GM11168 (cell line): ENCODE measurements at regions not wholly inside any gene's neighbourhood (a gene's known extent, or its start where the extent isn't known, plus 50 kb on each side); places are given as distances from the start of the nearest gene placed in this dataset.

Experiments used
- in situ Hi-C: fragments of 300-500 bp; cut with MboI; formaldehyde crosslinking; loops from one replicate; pipeline ENCODE4 v1.12.0; 2022; ENCODE audit warnings: low sequenced_read_pairs; ENCODE audit not compliant: unreplicated experiment

- in situ Hi-C loops, result no loop called here
Measured at GRCh38 chr1:208858738-208859137, 614.6 kb upstream of the PLXNA2 start.

- in situ Hi-C loops, result no loop called here
Measured at GRCh38 chr1:208864366-208864965, 620.3 kb upstream of the PLXNA2 start.

DNA sequence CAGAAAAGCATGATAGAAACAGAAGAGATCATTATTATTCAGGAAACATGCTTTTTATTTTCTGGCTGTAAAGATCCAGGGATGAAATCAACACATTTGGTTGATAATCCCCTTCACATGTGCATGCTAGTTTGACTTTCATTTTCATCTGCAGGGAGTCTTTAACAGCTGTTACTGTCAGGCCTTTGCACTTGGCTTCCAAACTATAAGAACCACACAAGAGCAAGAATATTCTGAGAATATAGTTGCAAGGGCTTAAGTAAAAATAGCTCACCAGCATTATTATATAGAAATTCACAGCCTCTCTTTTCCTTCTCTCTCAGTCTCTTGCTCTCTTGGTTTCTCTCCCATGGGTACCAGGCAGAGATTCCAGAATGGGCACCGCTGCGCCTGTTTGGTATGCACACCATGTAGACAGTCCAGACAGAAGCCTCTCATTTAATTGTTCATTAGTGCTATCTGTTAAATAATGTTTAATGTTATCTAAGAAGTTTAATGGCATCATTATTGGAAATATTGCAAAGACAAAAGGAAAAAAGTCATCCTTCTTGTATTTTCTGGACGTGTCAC is 622.3 kb upstream of the PLXNA2 start:
- in situ Hi-C loops, result no loop called here

DNA sequence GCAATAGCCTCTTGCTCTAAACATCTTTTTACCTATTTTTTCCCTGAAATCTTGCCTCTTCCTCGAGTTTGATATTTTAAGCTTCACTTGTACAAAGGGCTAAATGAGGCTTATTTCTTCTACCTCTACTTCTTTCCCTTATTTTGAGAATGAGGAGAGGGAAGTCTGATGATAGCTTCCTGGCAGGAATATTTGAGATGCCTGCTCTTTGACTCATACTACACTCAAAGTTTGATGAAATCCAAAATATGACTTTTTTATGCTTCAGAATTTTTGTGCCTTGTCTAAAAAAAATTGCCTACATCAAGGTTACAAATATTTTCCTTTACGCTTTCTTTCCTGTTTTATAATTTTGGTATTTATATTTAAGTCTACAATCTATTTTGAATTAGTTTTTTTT is 624.4 kb upstream of the PLXNA2 start:
- in situ Hi-C loops, result no loop called here

- in situ Hi-C loops, result no loop called here
Measured at GRCh38 chr1:208874915-208875314, 630.7 kb upstream of the PLXNA2 start.

GRCh38 chr1:208879022-208879421 is 634.8 kb upstream of the PLXNA2 start:
- in situ Hi-C loops, result no loop called here

DNA sequence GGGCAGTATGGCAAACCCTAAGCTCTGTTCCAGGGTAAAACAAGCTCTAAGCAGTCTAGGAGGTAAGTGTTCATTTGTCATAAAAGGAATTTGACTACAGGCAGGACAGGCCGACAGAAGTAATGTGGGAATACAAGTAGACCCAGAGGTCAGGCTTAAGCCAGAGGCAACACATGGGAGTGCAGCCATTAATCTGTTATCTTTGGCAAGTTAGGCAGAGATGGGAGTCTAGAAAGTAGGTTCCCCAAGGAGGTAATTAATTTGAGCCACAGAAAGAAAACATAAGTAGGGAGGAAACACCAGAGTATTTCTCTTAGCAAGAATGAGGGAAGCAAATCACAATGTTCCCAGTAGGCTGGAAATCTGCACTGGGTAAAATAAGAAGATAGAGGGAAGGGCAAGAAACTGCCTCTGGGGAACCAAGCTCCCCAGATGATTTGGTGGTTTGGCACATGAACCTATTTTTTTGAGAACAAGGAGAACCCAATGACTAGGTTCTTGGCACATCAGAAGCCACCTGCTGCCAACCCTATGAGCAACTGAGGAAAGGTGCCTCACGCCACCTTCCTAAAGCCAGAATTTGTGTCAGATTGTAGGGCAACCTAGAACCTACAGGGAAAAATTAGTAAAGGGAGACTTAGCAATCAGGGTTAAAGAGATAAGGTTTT is 636.4 kb upstream of the PLXNA2 start:
- in situ Hi-C loops, result no loop called here

GRCh38 chr1:208885060-208885459 is 640.9 kb upstream of the PLXNA2 start:
- in situ Hi-C loops, result no loop called here

DNA sequence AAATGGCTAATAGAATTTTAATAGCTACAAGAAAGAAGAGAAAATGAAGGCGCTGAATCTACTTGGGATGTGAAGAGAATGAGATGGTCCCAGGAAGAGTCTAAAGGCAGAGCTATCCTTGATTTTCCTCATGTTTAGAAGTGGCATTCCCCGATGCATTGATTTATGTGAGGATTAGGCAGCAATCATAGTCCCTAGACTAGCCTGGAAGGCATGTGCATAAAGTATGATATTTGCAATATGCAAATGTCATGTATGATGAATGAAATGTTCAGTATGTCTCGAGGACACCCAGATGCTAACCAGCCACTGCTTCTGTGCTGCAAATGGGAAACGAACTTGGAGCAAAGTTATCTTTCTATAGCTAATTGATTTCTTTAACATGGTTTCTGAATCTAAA is 641.5 kb upstream of the PLXNA2 start:
- in situ Hi-C loops, result no loop called here

- in situ Hi-C loops, result no loop called here
Measured at GRCh38 chr1:208888376-208888775, 644.2 kb upstream of the PLXNA2 start.

DNA sequence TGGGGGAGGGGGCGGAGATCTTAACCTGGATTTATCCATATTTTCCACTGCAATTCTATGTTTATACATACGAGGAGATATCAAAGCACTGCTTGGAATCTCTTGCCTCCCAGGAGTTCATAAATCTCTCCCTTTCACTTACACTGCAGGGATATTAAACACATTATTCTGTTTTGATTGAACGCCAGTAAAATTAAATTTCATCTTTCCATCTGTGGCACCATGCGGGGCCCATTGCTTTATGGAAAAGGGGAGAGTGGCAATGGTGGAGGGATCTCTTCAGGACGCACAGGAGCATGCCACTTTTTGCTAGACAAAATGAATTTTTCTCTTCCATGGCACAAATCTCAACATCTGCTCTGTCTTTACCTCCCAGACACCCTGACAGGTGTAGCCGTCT is 648.0 kb upstream of the PLXNA2 start:
- in situ Hi-C loops, result no loop called here

DNA sequence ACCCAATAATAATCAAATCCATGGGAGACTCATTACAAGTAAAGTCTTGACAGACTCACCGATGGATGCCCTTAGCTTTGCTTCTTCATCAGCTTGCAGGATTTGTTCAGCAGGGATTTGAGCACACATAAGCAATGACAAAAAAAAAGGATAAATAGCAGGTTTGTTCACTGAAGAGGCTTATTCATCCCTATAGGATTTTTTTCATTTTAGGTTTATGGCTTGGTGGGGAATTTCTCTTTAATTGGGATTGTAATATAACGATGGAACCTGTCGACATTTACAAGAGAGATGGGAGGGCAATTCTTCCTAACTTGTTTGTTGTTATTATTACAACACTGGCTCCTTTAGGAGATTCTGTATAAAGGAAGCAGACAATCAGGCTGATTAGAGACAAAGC is 649.1 kb upstream of the PLXNA2 start:
- in situ Hi-C loops, result no loop called here

DNA sequence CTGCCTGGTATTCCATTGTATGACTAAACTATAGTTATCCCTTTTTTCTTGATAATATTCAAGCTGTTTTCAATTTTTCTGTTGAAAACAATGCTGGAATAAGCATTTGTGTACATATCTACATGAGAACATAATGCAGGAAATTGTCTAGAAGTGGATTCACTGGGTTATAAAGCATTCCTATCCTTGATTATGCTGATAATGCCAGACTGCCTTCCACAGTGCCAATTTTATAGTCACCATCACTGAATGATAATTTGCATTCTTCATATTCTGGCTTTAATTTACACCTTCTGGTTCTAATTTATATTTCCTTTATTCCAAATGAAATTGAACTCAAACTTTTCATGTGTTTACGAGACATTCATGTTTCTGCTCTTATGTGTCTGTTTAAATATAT is 651.0 kb upstream of the PLXNA2 start:
- in situ Hi-C loops, result no loop called here

DNA sequence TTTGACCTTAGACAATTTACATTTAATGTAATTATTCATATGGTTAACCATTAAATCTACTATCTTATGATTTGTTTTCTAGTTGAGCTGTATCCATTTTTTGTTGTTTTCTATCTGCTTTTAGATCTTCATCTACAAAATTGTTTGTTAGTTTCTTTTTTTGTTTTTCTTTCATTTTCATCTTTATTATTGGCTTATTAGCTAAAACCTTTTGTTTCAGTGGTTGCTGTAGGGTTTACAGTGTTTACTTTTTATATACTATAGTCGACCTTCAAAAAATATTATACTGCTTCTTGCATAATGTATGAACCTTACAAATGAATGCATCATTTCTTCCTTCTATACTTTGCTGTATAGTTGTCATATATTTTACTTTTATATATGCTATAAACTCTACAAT is 651.6 kb upstream of the PLXNA2 start:
- in situ Hi-C loops, result no loop called here

DNA sequence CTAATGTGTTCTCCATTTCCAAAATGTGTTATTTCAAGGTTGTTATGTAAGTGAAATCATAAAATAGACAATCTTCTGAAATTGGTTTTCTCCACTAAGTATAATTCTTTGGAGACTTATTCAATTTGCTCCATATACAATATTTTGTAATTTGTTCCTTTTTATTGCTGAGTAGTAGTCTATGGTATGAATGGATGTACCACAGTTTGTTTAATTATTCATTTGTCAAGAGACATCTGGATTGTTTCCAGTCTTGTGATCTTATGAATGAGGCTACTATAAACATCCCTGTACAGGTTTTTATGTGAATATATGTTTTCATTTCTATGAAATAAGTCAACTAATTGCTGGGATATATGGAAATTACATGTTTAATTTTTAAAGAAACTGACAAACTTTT is 652.6 kb upstream of the PLXNA2 start:
- in situ Hi-C loops, result no loop called here

DNA sequence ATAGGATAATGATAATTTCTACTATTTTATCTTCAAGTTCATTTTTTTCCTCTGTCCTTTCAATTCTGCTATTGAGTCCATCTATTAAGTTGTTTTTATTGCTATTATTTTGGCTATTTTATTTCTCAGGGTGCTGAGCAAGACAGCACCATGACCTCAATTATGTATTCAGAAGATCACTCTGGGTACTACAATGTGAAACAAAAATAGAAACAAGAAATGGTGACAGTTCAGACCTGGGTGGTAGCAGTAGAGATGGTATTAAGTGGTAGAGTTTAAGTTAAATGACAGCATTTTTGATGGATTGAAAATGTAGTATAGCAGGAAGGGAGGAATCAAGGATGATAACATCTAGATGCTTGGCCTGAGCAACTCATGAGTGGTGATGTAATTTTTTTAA is 655.3 kb upstream of the PLXNA2 start:
- in situ Hi-C loops, result no loop called here

- in situ Hi-C loops, result no loop called here
Measured at GRCh38 chr1:208903251-208903905, 659.2 kb upstream of the PLXNA2 start.

DNA sequence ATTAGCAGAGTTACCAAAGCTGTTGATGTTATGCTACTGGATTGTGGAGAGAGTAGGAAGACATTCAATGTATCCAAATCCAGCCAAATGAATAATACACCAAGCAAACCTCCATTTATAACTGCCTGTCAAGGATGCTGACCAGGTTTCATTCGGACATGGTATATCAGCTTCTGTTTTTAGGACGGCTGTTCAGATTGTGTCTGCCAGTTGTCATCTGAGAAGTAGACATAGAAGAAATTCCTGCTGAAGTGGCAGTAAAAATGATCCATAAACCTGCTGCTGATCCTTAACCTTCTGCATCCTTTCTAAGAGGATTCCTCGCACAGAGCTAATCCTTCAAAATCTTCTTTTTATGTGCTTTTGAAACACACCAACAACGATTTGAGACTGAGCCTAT is 663.6 kb upstream of the PLXNA2 start:
- in situ Hi-C loops, result no loop called here

DNA sequence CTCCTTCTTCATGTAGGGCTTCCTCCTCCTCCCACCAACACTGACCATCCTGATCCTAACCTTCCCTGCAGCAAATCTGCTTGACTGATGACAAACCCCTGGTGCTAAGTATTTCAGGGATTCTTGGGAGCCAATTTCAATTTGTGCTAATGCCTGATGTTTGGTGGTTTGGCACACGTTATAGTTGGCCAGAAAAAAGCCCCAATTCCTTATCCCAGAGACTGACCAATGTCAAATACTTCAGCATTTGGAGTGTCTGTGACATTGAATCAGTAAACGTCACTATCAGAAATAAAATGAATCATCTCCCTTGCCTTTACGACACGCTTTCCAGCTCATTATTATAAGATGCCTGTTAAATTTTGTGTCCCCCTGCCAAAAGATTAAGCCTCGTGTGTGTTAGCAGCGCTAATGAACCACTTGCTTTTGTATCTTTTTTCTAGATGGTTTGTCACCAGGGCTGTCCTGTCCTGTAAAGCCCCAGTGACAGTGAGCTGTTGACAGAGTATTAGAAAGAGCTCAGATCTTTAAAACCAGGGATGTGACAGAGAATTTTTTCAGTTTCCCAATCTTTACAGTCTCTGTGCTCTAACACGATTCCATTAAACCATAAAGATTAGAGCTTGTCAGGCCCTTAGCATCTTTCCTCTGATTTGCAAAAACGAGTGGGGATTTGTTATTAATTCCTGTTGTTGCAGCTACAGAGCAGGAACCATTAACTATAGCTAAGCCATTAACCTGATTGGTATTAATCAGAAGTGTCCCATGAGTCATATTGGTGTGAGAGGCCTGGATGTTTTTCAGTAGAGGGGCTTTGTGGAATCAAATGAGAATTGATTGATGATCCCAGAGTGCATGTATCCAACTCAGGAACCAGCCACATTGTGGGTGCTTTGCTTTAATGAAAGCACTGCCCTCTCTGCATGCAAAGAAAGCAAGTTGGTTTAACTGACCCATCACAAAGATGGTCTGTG is 665.1 kb upstream of the PLXNA2 start:
- in situ Hi-C loops, result no loop called here

DNA sequence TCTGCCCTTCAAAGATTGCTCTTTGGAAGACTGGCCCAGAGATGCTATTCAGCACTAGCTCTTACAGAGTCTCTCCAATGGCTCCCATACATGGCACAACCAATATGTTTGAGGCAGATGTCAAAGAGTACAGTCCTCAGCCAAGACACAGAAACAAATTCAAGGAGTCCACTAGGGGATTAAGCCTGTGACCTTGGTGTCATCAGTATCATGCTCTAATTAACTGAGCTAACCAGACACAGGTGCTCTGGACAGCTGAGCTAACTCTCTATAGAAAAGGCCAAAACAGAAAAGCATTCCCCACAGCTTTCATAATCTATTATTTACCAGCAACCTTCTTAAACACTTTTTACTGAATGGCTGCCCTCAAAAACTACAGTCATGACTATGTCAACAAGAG is 666.0 kb upstream of the PLXNA2 start:
- in situ Hi-C loops, result no loop called here
